Activated CD4-positive, CD25-positive, alpha-beta regulatory T cell treated with anti-CD3 and anti-CD28 coated beads, Interleukin-2, amount 50 U/mL, for 24 hours (primary cell): ENCODE measurements at regions not wholly inside any gene's neighbourhood (a gene's known extent, or its start where the extent isn't known, plus 50 kb on each side); places are given as distances from the start of the nearest gene placed in this dataset.

ENCODE experiments used
- ATAC-seq, 2 donors: fragments of 150-1000 bp; cut with Tn5 transposase; one replicate each; pipeline ENCODE4 v1.10.0; 2021; ENCODE audit warnings: mild to moderate bottlenecking in 1 of 2, moderate library complexity in 1 of 2

DNA sequence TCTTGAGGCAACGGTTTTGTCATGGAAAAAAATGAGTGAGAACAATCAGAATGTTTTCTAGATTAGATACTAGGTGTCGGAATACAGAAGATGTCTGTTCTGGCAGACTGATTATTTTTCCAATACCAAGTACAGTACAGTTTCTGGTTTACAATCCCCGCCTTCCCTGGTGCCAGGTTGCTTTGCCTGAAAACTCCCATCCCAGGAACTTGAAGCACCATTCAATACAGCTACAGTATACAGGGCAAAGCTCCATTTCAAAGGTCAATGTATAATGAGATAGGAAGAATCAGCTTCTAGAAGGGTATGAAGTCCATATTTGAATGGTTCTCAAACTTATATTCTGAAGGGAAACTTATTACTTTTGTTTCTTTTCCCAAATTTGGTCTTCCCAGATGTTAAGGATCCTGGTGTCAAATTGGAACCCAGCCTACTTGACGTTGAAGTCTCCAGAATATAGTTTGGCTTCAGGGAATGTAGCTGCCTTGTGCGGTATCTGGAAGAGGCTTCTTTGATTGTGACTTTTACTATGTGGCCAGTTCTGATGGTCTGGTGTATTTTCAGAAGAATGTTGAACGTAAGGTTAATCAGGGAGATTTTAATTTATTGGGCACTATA is 238.0 kb upstream of the ATP2B1 start:
- ATAC-seq, result no peak

DNA sequence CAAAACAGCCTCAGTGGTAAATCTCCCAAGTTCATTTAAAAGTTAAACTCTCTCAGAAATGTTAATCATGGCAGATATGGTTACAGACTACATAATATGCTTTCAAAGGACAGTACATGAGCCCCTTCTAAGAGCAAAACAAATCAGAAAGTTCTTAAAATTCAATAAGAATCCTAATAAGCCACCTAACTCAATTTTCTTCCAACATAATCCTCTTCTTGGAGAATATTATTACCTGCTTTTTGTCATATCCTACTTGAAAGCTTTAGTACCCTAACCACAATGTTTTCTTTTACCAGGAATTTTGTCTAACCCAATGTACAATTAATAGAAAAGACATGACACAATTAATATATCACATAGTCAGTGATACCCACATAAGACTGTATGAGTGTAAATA is 236.5 kb upstream of the ATP2B1 start:
- ATAC-seq, result no peak

- ATAC-seq, result peak; percentile 23 to 27
Observed at GRCh38 chr12:89943463-89943862, 234.8 kb upstream of the ATP2B1 start.

DNA sequence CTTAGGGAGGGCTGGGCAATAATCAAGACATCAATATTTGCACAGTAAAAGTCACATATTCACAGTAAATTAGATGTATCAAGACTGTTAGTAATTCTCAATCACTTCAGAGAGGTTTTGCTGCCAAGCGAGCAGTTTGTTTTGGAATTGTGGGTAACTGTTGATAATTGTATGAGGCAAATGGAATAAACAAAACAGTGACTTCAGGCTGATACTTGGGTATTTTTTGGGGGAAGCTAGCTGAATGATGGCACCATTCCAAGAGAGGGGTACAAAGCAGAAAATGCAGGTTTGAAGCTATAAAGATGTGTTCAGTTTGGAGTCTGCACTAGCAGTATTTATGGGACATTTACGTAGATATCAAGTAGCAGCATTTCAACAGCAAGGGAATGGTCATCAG is 232.8 kb upstream of the ATP2B1 start:
- no peak for ATAC-seq

- ATAC-seq, result no peak
Observed at GRCh38 chr12:89939522-89940215, 231.0 kb upstream of the ATP2B1 start.

DNA sequence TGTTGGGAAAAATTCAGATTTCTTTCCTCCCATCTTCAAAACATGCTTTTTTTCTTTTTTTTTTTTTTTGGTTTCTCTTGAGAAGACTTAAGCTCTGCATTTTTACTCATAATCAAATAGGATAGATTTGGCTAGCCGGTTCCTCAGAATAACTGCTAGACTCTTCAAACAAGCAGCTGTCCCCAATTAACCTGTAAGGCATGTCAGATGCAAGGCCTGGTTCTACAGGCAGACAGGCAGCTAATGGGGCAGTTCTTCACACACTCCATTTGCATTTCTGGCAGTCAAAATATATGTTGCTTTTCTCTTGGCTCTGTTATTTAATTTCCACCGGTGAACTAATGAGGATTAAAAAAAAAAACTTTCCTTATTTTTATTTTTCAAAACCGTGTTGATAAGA is 228.0 kb upstream of the ATP2B1 start:
- no peak for ATAC-seq

GRCh38 chr12:89935850-89936249 is 227.2 kb upstream of the ATP2B1 start:
- ATAC-seq, result peak; percentile 28 to 52

DNA sequence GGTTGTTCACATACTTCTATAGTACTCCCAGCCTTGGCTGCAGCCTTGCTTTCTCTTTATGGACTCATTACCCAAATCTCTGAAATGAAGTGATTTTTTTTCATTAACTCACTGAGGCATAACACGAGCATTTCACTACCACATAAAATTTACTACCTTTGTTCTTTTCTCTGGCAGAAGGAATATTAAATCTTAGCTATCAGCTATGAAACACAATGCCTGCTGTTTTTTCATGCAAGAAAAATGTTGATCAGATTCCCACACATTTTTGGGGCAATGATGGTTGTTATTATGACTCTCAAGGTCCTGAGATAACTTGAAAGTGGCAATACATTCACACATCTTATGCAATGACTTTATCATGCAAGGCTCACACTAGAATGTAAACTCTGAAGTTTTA is 225.3 kb upstream of the ATP2B1 start:
- ATAC-seq, result no peak

DNA sequence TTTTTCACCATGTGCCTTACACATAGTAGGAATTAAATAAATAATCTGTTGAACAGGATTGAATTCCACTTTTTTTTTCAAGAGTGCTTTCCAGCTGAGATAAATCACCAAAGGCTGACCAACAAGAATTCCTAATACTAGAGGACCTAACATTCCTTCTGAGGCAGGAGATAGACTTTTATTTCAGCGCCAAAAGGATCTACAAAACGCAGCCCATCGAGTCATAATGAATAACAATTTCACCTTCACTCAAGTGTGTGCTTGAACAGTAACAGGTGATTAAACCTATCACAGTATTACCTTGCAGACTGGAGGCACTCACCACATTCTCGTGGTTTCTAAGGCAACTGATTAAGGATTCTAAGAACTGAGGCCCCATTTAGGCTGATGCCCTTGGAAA is 224.3 kb upstream of the ATP2B1 start:
- peak; percentile 68 to 82 for ATAC-seq

DNA sequence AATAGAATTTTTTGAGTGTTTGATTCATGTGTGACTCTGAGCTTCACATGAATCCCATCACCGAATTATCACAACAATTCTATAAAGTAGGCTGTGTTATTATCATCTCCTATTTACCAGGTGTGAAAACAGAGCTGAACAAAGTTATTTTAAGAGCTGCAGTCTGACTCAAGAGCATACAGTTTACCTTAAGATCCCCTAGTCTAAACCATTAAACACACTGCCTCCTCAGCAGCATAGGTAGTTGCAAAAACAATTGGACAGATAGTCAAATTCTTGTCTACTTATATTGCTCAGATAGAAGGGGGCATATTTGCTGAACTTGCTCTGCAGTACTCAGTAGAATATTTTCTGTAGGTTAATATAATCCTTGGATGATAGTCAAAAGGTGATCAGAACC is 219.8 kb upstream of the ATP2B1 start:
- ATAC-seq, result no peak

DNA sequence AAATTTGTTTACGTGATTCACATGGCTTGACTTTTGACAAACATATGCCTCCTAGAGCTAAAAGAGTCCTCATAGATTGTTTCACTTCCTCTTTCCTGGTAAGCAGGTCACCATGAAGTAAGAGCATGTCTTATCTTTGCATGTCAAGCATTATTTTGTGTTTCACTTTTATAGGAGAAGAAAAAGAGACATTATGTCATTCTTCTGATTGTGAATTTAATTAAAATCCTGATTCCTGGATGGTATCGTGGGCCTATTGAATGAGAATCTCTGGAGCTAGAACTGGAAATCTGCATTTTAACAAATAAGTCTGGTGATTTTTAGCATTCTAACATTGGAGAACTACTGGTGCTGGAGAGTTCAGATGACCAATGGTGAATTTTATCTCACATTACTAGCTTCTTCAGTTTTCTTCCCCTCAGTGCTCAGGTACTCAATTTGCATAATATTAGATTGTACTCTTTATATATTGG is 218.6 kb upstream of the ATP2B1 start:
- peak in 1 of 2 donors; percentile 66 for ATAC-seq

- no peak for ATAC-seq
Observed at GRCh38 chr12:89924191-89924590, 215.6 kb upstream of the ATP2B1 start.

DNA sequence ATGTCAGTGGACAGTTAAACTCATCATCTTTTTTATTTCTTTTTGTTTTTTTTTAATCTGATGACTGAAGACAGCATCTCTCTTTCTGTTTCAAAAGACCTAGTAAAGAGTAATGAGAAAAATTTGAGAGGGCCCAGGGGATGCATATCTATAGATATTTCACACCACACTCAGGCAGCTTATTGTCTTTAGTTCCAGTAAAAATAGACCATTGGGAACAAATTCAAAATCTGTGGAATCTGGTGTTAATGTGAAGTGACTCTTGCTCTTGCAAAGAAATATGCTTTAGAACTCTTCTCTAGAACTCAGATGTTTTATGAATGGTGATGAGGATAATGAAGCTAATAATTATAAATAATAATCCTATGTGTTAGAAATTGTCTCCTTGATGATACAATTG is 214.5 kb upstream of the ATP2B1 start:
- no peak for ATAC-seq

GRCh38 chr12:89920866-89921265 is 212.2 kb upstream of the ATP2B1 start:
- no peak for ATAC-seq

DNA sequence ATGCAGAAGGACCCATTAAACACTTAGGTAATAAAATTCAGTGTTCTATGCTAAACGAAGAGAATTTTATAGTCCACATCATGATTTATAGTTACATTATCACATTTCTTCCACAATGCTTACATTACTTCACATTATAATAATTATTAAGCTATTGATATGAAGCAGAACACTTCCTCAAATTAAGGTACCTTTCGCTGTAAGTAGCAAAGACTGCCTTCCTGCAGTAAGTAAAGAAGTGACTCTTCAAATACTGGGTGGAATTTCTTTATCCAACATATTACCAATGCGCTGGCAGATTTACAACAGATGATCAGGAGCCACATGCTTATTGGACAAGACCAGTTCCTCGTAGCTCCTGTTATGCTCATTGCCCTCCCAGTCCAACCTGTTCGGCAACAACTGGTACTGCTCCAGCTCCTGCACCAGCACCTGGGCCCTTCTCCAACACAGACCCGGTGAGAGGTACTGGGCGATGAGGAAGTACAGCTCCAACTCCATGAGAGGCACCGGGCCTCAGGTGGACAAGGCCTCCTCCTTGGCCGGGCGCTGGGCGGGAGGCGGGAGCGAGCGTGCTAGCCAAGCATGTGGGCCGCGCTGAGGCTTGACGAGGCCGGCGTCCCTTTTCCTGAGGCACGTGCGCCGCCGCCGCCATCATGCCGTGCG is 210.7 kb upstream of the ATP2B1 start:
- ATAC-seq, result no peak

GRCh38 chr12:89918172-89918846 is 209.7 kb upstream of the ATP2B1 start:
- no peak for ATAC-seq

- ATAC-seq, result no peak
Observed at GRCh38 chr12:89909753-89910152, 201.1 kb upstream of the ATP2B1 start.

- ATAC-seq, result no peak
Observed at GRCh38 chr12:89907659-89908058, 199.0 kb upstream of the ATP2B1 start.

- no peak for ATAC-seq
Observed at GRCh38 chr12:89906824-89907223, 198.2 kb upstream of the ATP2B1 start.

DNA sequence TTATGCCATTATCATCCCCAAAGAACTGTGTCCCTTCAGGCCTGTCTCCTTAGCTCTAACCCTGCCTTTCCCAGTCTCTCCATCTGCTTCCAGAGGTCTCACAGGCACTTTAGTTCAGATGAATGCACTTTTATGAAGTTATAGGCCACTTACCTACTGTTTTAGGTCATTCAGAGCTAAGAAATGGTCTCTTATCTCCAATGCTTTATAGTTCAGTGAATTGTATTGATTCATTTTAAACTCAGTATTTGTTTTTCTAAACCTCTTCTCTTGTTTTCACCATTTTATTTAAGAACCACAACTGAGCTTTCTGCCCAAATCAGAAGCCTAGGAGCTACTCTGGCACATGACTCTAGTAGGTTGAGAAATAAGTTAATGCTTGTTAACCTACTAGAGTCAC is 197.5 kb upstream of the ATP2B1 start:
- no peak for ATAC-seq

GRCh38 chr12:89901906-89902642 is 193.4 kb upstream of the ATP2B1 start:
- ATAC-seq, result peak in 1 of 2 donors; percentile 36

- ATAC-seq, result no peak
Observed at GRCh38 chr12:89901319-89901718, 192.7 kb upstream of the ATP2B1 start.

DNA sequence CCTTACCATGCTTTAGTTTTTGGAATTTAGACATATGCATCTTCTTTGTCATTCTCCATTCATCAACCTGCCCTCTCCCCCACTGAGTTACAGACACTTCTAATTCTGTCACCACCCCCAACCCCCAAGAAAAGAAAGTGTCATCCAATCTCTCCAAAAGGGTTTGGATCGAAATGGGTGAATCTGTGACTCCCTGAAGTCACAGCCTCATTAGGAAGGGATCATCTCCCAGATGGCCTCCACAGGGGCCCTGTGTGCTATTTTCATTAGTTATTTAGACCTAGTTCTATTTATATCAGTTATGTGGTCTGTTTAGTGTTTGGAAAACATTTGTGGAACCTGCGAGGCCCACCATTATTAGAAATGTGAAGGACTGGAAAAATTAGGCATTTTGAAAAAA is 191.0 kb upstream of the ATP2B1 start:
- ATAC-seq, result no peak
